ENCODE measurements at regions not wholly inside any gene's neighbourhood (a gene's known extent, or its start where the extent isn't known, plus 50 kb on each side); places are given as distances from the start of the nearest gene placed in this dataset.

GRCh38 chr20:6384956-6385486 lies 262.2 kb upstream of the FERMT1 start:
- no peak for TF ChIP-seq POLR2AphosphoS5 (IDR thresholded peaks at IDR 0.05)
- no peak for TF ChIP-seq CTCF (IDR thresholded peaks at IDR 0.05)
